ENCODE measurements at regions not wholly inside any gene's neighbourhood (a gene's known extent, or its start where the extent isn't known, plus 50 kb on each side); places are given as distances from the start of the nearest gene placed in this dataset.

DNA sequence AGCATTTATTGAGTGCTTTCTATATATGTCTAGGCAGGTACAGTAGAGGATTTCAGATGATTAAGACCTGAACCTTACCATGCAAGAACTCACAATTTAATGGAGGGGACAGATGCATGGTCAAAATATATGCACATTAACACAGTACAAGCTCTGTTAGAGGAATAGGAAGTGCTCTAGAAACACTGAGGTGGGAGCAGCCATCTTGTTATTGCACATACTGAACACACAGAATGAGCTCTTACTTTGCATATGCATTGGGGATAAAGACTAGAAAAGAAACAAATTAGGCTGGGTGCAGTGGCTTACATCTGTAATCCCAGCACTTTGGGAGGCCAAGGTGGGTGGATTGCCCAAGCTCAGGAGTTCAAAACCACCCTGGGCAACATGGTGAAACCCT is 438.3 kb downstream of the UTRN start:
- no peak overlapping the region for H3K4me3 ChIP-seq (ENCODE audit: low read depth, low read length)
- TF ChIP-seq, protein P1, sequence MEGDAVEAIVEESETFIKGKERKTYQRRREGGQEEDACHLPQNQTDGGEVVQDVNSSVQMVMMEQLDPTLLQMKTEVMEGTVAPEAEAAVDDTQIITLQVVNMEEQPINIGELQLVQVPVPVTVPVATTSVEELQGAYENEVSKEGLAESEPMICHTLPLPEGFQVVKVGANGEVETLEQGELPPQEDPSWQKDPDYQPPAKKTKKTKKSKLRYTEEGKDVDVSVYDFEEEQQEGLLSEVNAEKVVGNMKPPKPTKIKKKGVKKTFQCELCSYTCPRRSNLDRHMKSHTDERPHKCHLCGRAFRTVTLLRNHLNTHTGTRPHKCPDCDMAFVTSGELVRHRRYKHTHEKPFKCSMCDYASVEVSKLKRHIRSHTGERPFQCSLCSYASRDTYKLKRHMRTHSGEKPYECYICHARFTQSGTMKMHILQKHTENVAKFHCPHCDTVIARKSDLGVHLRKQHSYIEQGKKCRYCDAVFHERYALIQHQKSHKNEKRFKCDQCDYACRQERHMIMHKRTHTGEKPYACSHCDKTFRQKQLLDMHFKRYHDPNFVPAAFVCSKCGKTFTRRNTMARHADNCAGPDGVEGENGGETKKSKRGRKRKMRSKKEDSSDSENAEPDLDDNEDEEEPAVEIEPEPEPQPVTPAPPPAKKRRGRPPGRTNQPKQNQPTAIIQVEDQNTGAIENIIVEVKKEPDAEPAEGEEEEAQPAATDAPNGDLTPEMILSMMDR (IDR thresholded peaks at IDR 0.05; ENCODE audit: borderline replicate concordance, insufficient read depth, low read depth, low read length), result no peak

DNA sequence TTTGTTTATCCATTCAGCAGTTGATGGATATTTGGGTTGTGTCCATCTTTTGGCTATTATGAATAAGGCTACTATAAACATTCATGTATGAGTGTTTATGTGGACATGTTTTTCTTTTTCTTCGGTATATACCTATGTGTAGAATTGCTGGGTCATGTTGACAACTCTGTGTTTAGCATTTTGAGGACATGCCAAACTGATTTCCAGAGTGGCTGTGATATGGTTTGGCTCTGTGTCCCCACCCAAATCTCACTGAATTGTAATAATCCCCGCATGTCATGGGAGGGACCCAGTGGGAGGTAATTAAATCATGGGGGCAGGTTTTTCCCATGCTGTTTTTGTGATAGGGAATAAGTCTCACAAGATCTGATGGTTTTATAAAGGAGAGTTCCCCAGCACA is 439.7 kb downstream of the UTRN start:
- TF ChIP-seq, protein P1 (IDR thresholded peaks at IDR 0.05; ENCODE audit: borderline replicate concordance, insufficient read depth, low read depth, low read length), result no peak

DNA sequence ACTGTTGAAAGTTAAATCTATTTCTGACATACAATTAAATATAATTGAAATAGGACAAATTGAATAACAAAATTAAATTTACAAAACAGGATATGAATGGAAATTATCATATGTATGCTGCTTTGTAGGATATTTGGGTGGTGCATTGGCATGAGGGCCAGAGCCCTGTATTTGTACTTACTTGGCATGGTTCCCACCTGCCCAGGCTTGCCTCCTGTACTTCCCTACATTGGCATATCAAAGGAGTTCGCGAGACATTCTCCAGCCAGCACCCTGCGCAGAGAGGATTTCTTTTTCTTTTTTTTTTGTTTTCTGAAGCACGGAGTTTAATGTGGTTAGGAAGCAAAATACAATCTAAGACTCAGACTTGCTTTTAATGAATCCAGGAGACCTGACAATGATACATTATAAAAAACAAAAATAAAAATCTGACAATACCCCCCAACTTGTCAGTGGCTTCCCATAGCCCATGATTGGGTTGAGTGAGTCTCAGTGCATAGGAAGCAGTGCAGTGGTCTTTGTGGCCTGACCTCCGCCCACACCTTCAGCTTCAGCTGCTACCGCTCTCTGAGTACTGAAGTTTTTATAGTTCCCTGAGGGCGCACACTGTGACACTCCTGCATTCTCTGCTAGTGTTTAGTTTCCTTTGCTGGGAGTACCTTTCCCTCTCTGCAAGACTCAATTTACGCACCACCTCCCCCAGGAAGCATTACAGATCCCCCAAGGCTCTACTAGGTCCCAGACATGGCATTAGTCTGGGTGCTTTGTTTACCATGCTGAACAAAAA is 440.8 kb downstream of the UTRN start:
- H3K4me3 ChIP-seq (ENCODE audit: low read depth, low read length), result no peak overlapping the region

More for the DNA sequence above, 439.7 kb downstream of the UTRN start:
- H3K4me3 ChIP-seq (ENCODE audit: low read depth, low read length), result no peak overlapping the region

DNA sequence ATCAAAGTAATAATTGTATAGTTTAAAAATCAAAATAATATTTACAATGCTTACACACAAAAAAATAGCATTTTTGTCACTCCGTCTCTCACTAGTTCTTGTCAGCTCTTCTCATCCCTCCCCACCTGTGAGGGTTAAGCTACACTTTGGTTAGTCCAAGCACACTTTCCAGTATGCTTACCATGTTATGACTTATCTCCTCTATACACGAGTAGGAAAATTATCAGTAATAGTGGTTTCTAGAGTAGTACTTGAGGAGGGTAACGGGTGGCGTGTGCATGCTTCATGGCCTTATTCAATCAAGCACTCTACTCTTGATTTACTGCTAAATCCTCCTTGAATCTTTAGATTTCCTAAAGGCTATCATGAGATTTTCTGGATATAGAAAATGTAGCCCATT is 443.7 kb downstream of the UTRN start:
- TF ChIP-seq, protein P1 (IDR thresholded peaks at IDR 0.05; ENCODE audit: borderline replicate concordance, insufficient read depth, low read depth, low read length), result no peak
- H3K4me3 ChIP-seq (ENCODE audit: low read depth, low read length), result no peak overlapping the region

More for the DNA sequence above, 440.8 kb downstream of the UTRN start:
- TF ChIP-seq, protein P1 (IDR thresholded peaks at IDR 0.05; ENCODE audit: borderline replicate concordance, insufficient read depth, low read depth, low read length), result no peak

DNA sequence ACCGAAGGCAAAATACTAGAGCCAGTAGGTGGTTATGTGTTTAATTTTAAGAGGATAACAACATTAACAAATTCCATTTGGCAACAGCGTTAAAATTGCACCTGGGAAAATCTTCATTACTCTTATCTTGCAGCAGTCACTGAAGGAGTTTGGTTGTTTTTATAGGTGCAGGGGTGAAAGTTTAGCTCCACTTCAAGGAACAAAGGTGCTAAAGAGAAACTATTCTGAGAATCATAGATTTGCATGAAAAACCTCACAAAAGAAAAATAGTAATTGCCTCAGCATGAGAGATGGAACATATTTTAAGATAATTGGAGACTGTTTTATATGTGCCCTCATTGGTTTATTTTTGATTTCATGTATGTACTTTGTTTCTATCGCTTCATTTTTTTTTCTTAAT is 444.4 kb downstream of the UTRN start:
- TF ChIP-seq, protein P1 (IDR thresholded peaks at IDR 0.05; ENCODE audit: borderline replicate concordance, insufficient read depth, low read depth, low read length), result no peak
- no peak overlapping the region for H3K4me3 ChIP-seq (ENCODE audit: low read depth, low read length)

DNA sequence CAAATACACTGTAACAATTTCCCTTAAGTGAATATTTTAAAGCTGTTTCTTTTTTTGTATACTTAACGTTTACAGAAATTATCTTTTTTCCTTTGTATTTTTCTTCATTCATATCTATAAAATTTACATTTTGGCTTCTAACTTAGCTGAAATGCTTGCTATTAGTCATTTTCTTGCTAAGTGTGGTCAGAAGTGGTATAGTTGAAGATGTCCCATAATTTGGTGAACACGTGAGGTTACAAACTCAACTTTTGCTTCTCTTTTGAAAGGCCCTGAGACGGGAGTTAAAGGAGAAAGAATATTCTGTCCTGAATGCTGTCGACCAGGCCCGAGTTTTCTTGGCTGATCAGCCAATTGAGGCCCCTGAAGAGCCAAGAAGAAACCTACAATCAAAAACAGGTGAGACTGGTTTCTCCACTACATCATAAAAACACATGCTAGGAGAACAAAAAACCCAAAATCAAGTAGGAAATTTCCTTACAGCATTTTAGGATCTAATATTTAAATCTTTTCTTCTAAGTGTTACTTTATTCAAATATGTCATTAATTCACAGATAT is 445.0 kb downstream of the UTRN start:
- H3K4me3 ChIP-seq (ENCODE audit: low read depth, low read length), result no peak overlapping the region
- TF ChIP-seq, protein P1 (IDR thresholded peaks at IDR 0.05; ENCODE audit: borderline replicate concordance, insufficient read depth, low read depth, low read length), result no peak

DNA sequence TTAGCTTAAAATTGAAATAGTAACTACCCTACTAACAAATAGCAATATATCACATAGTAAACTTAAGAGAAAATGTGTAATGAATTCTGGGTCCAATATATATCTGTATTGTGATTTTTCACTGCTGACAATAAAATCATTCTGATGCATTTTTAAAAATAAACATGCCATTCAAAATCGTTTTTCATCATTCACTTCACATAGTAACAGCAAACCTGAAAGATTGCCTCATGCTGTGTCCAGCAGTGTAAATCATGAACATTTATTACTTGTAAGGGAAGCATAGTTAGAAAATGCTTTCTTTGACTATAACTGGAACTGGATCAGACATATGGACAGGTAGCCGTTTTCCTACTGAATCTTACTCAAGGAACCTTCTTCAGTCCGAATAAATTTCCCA is 446.1 kb downstream of the UTRN start:
- no peak overlapping the region for H3K4me3 ChIP-seq (ENCODE audit: low read depth, low read length)
- TF ChIP-seq, protein P1 (IDR thresholded peaks at IDR 0.05; ENCODE audit: borderline replicate concordance, insufficient read depth, low read depth, low read length), result no peak
